DOHH2 (cell line): ENCODE measurements at regions not wholly inside any gene's neighbourhood (a gene's known extent, or its start where the extent isn't known, plus 50 kb on each side); places are given as distances from the start of the nearest gene placed in this dataset.

Experiments used
- H3F3A ChIP-seq: fragments of 200-600 bp; sonication (generic), shearing (Covaris generic); 2 replicates; pipeline ENCODE4 v1.6.0; 2016; ENCODE audit warnings: antibody characterized with exemption, mild to moderate bottlenecking; ENCODE audit not compliant: control insufficient read depth, insufficient read depth
- H3K27ac ChIP-seq: fragments of 200-600 bp; sonication (generic); 2 replicates; pipeline ENCODE4 v1.5.1; 2014; ENCODE audit warnings: low read depth, mild to moderate bottlenecking, low read length, moderate library complexity
- H3K27me3 ChIP-seq: fragments of 200-600 bp; sonication (generic); 2 replicates; pipeline ENCODE4 v1.6.1; 2014; ENCODE audit warnings: mild to moderate bottlenecking, low read length, mixed read lengths; ENCODE audit not compliant: control insufficient read depth
- H3K36me3 ChIP-seq: fragments of 200-600 bp; sonication (generic); 2 replicates; pipeline ENCODE4 v1.6.1; 2014; ENCODE audit warnings: mild to moderate bottlenecking, low read length, moderate library complexity, mixed read lengths; ENCODE audit not compliant: control insufficient read depth
- H3K4me1 ChIP-seq: fragments of 200-600 bp; sonication (generic); 2 replicates; pipeline ENCODE4 v1.6.1; 2014; ENCODE audit warnings: mild to moderate bottlenecking, low read length, mixed read lengths; ENCODE audit not compliant: control insufficient read depth
- H3K4me2 ChIP-seq: fragments of 200-600 bp; sonication (generic); 2 replicates; pipeline ENCODE4 v1.6.0; 2014; ENCODE audit warnings: mild to moderate bottlenecking, low read length, moderate library complexity
- H3K4me3 ChIP-seq: fragments of 200-600 bp; sonication (generic); 2 replicates; pipeline ENCODE4 v1.5.1; 2014; ENCODE audit warnings: mild to moderate bottlenecking, low read length, mixed read lengths
- H3K79me2 ChIP-seq: fragments of 200-600 bp; sonication (generic); 2 replicates; pipeline ENCODE4 v1.6.1; 2014; ENCODE audit warnings: mild to moderate bottlenecking, low read length, mixed read lengths; ENCODE audit not compliant: control insufficient read depth
- H3K9me2 ChIP-seq: fragments of 200-600 bp; sonication (generic); replicated peaks from 2 replicates; pipeline ENCODE4 v1.6.1; 2014; ENCODE audit warnings: mild to moderate bottlenecking, low read length, mixed read lengths; ENCODE audit not compliant: control insufficient read depth
- H3K9me3 ChIP-seq: fragments of 200-600 bp; sonication (generic); 2 replicates; pipeline ENCODE4 v1.6.1; 2014; ENCODE audit warnings: antibody characterized with exemption, low read length, mixed read lengths; ENCODE audit not compliant: control insufficient read depth, insufficient read depth
- H4K20me1 ChIP-seq: fragments of 200-600 bp; sonication (generic); 2 replicates; pipeline ENCODE4 v1.6.0; 2014; ENCODE audit warnings: low read depth, mild to moderate bottlenecking, antibody characterized with exemption, low read length, moderate library complexity; ENCODE audit not compliant: control insufficient read depth, insufficient read depth
- CTCF ChIP-seq: fragments of 200-600 bp; sonication (generic); IDR thresholded peaks from one replicate; pipeline ENCODE4 v1.5.1; 2014; ENCODE audit warnings: antibody characterized with exemption, mild to moderate bottlenecking, low read depth, low read length; ENCODE audit not compliant: poor library complexity, severe bottlenecking
- EZH2phosphoT487 ChIP-seq: fragments of 200-600 bp; sonication (generic); IDR thresholded peaks from 2 replicates; pipeline ENCODE4 v1.6.1; 2017; ENCODE audit warnings: borderline replicate concordance, mild to moderate bottlenecking, antibody characterized with exemption, low read length, moderate library complexity, mixed read lengths

- Histone ChIP-seq H3F3A (no peaks in the 10 kb centered on the region), H4K20me1 (no peaks in the 10 kb centered on the region), H3K4me2 (no peak overlapping the region), H3K79me2 (no peaks in the 10 kb centered on the region), H3K27ac (no peak overlapping the region), H3K4me3 (no peak overlapping the region), H3K27me3 (no peaks in the 10 kb centered on the region), H3K9me2 (no peaks in the 10 kb centered on the region), H3K9me3 (no peaks in the 10 kb centered on the region), H3K4me1 (peaks cover 23% of the 10 kb centered on the region), H3K36me3 (no peaks in the 10 kb centered on the region)
- TF ChIP-seq EZH2phosphoT487 (no peak), CTCF (no peak)
These were observed 63.0 kb upstream of the BACH1 start for GRCh38 chr21:29235714-29236197.

- TF ChIP-seq EZH2phosphoT487: no peak
- TF ChIP-seq CTCF: no peak
- no peak overlapping the region for H3K4me2 ChIP-seq
- H4K20me1 ChIP-seq: no peaks in the 10 kb centered on the region
- no peak overlapping the region for H3K27ac ChIP-seq
- no peaks in the 10 kb centered on the region for H3K9me2 ChIP-seq
- H3K36me3 ChIP-seq: no peaks in the 10 kb centered on the region
- H3K27me3 ChIP-seq: no peaks in the 10 kb centered on the region
- no peaks in the 10 kb centered on the region for H3K9me3 ChIP-seq
- peaks cover 23% of the 10 kb centered on the region for H3K4me1 ChIP-seq
- H3F3A ChIP-seq: no peaks in the 10 kb centered on the region
- H3K79me2 ChIP-seq: no peaks in the 10 kb centered on the region
- H3K4me3 ChIP-seq: no peak overlapping the region
These were observed 62.5 kb upstream of the BACH1 start for GRCh38 chr21:29236201-29236600.

GRCh38 chr21:29237110-29238052 lies 61.3 kb upstream of the BACH1 start:
- Histone ChIP-seq H3F3A (no peaks in the 10 kb centered on the region), H3K4me3 (no peak overlapping the region), H3K27ac (no peak overlapping the region), H3K79me2 (no peaks in the 10 kb centered on the region), H4K20me1 (no peaks in the 10 kb centered on the region), H3K27me3 (no peaks in the 10 kb centered on the region), H3K36me3 (no peaks in the 10 kb centered on the region), H3K9me3 (no peaks in the 10 kb centered on the region), H3K9me2 (no peaks in the 10 kb centered on the region), H3K4me1 (peaks cover 23% of the 10 kb centered on the region), H3K4me2 (peak overlapping the region; percentile 28)
- TF ChIP-seq EZH2phosphoT487: no peak
- no peak for TF ChIP-seq CTCF
